ENCODE measurements at regions not wholly inside any gene's neighbourhood (a gene's known extent, or its start where the extent isn't known, plus 50 kb on each side); places are given as distances from the start of the nearest gene placed in this dataset.
A peak's percentile ranks its signal among the peaks of the same experiment; 100 is the strongest.

DNA sequence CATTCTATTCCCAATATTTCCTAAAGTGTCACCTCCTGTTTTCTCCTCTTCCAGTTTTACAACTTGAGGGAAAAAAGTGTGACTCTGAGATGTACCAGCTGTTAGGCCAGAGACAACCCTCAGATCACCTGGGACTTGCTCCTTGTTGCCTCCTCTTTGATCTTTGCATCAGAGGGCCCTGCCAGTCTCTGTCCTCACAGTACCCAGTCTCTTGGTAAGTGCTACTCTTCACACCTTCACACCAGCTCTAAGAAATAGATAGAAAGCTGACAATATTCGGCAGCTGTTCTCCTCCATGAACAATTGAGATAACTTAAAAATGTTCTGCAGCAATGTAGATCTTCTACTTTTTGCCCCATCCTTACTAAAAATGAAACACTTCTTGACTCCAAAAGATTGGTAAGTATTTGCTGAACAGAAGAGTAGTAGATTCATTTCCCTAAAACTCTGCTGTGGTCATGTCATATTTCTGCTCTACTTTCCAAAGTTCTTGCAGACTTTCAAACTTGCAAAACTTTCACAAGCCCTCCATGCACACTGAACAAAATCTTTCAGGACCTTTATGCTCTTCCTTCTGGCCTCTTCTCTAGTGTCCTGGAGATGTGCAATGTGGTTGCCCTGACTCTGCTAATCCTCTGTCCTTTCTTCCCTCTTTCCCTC lies 188.6 kb downstream of the SNX18 start:
- no peak overlapping the region for H2AFZ ChIP-seq (ENCODE audit: low read depth, low read length)
- peak overlapping the region; percentile 27; the same call in 1 of the 2 replicates for H3K4me3 ChIP-seq (ENCODE audit: low read length)
- H3K4me2 ChIP-seq (ENCODE audit: low read length): peak overlapping the region; percentile 63
- H4K20me1 ChIP-seq (ENCODE audit: insufficient read depth, low read length): no peaks in the 10 kb centered on the region
- H3K27ac ChIP-seq (ENCODE audit: low read length): peak overlapping the region; percentile 49
- H3K27me3 ChIP-seq (ENCODE audit: low read depth, low read length): no peaks in the 10 kb centered on the region
- TF ChIP-seq, protein P1, sequence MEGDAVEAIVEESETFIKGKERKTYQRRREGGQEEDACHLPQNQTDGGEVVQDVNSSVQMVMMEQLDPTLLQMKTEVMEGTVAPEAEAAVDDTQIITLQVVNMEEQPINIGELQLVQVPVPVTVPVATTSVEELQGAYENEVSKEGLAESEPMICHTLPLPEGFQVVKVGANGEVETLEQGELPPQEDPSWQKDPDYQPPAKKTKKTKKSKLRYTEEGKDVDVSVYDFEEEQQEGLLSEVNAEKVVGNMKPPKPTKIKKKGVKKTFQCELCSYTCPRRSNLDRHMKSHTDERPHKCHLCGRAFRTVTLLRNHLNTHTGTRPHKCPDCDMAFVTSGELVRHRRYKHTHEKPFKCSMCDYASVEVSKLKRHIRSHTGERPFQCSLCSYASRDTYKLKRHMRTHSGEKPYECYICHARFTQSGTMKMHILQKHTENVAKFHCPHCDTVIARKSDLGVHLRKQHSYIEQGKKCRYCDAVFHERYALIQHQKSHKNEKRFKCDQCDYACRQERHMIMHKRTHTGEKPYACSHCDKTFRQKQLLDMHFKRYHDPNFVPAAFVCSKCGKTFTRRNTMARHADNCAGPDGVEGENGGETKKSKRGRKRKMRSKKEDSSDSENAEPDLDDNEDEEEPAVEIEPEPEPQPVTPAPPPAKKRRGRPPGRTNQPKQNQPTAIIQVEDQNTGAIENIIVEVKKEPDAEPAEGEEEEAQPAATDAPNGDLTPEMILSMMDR (IDR thresholded peaks at IDR 0.05; ENCODE audit: low read depth, low read length): no peak
- TF ChIP-seq EZH2phosphoT487 (IDR thresholded peaks at IDR 0.05; ENCODE audit: low read depth): no peak
- H3K36me3 ChIP-seq (replicated peaks; ENCODE audit: low read depth, low read length): no peaks in the 10 kb centered on the region
- no peak overlapping the region; the same call in 1 of the 2 replicates for H3K9ac ChIP-seq (ENCODE audit: low read length)
- peaks cover 43% of the 10 kb centered on the region for H3K4me1 ChIP-seq (ENCODE audit: low read length)
- no peaks in the 10 kb centered on the region for H3K9me3 ChIP-seq (ENCODE audit: insufficient read depth, low read length)
- H3K79me2 ChIP-seq (ENCODE audit: low read length): no peaks in the 10 kb centered on the region

- no peak overlapping the region for H3K4me3 ChIP-seq (ENCODE audit: low read length)
- no peak overlapping the region for H3K9ac ChIP-seq (ENCODE audit: low read length)
- H3K36me3 ChIP-seq (replicated peaks; ENCODE audit: low read depth, low read length): no peaks in the 10 kb centered on the region
- peaks cover 46% of the 10 kb centered on the region for H3K4me1 ChIP-seq (ENCODE audit: low read length)
- H3K9me3 ChIP-seq (ENCODE audit: insufficient read depth, low read length): no peaks in the 10 kb centered on the region
- no peak overlapping the region for H3K4me2 ChIP-seq (ENCODE audit: low read length)
- H2AFZ ChIP-seq (ENCODE audit: low read depth, low read length): no peak overlapping the region
- TF ChIP-seq, protein P1 (IDR thresholded peaks at IDR 0.05; ENCODE audit: low read depth, low read length): no peak
- TF ChIP-seq EZH2phosphoT487 (IDR thresholded peaks at IDR 0.05; ENCODE audit: low read depth): no peak
- H4K20me1 ChIP-seq (ENCODE audit: insufficient read depth, low read length): no peaks in the 10 kb centered on the region
- H3K27me3 ChIP-seq (ENCODE audit: low read depth, low read length): no peaks in the 10 kb centered on the region
- H3K79me2 ChIP-seq (ENCODE audit: low read length): no peaks in the 10 kb centered on the region
- no peak overlapping the region for H3K27ac ChIP-seq (ENCODE audit: low read length)
Observed at GRCh38 chr5:54704825-54705224, 187.3 kb downstream of the SNX18 start.

DNA sequence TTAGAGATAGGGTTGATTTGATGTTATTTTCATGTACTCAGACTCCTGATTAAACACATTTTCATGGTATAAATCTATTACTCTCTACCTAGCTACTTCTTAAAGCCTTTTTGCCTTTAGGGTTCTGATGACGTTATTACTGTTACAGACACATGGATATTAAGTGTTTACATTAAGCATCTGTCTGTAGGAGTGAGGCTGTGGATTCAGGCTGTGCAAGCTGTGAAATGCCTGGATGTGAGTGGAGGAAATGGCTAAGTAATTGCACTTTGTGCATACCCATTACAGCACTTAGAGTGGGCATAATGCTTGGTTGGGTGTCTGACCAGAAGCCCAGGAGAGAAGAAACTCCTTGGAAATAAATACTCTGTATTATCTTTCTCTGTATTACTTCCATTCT lies 186.8 kb downstream of the SNX18 start:
- Histone ChIP-seq H2AFZ (ENCODE audit: low read depth, low read length) (no peak overlapping the region), H3K79me2 (ENCODE audit: low read length) (no peaks in the 10 kb centered on the region), H3K4me1 (ENCODE audit: low read length) (peaks cover 45% of the 10 kb centered on the region), H3K4me3 (ENCODE audit: low read length) (no peak overlapping the region), H3K9ac (ENCODE audit: low read length) (no peak overlapping the region), H3K36me3 (replicated peaks; ENCODE audit: low read depth, low read length) (no peaks in the 10 kb centered on the region), H3K4me2 (ENCODE audit: low read length) (no peak overlapping the region), H3K27me3 (ENCODE audit: low read depth, low read length) (no peaks in the 10 kb centered on the region), H3K9me3 (ENCODE audit: insufficient read depth, low read length) (no peaks in the 10 kb centered on the region), H4K20me1 (ENCODE audit: insufficient read depth, low read length) (no peaks in the 10 kb centered on the region), H3K27ac (ENCODE audit: low read length) (no peak overlapping the region)
- no peak for TF ChIP-seq EZH2phosphoT487 (IDR thresholded peaks at IDR 0.05; ENCODE audit: low read depth)

DNA sequence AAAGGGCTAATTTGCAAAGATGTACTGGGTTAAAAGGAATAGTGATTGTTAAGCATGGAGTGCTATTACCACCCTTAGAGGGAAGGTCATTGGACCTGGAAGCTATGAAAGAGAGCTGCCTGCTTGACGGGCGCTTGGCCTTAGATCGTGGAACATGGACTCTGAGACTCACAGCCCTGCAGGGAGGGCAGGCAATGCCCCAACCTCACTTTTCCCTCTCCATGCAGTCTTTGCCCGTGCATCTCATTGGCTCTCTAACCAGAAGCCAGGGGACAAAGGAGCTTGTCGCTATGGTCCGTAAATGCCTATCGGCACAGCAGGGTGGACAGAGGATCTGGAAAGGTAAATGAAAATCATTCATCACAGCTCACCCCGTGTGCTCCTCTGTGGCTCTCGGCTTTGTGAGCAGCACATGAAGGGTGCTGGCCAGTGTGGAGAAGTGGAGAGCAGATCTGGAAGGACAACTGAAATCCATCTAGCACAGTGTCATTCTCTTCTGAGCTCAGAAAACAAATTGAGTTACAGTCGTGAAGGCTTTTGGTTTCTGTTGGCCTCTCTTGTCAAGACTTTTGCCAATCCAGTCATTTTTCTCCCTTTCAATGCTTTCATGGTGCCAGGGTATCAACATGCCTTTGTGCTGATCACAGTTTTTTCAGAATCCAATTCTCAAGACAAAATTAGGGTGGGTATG lies 186.2 kb downstream of the SNX18 start:
- no peaks in the 10 kb centered on the region for H3K27me3 ChIP-seq (ENCODE audit: low read depth, low read length)
- H3K36me3 ChIP-seq (replicated peaks; ENCODE audit: low read depth, low read length): no peaks in the 10 kb centered on the region
- TF ChIP-seq, protein P1 (IDR thresholded peaks at IDR 0.05; ENCODE audit: low read depth, low read length): no peak
- no peak for TF ChIP-seq EZH2phosphoT487 (IDR thresholded peaks at IDR 0.05; ENCODE audit: low read depth)
- H4K20me1 ChIP-seq (ENCODE audit: insufficient read depth, low read length): no peaks in the 10 kb centered on the region
- peaks cover 39% of the 10 kb centered on the region for H3K4me1 ChIP-seq (ENCODE audit: low read length)
- H3K4me2 ChIP-seq (ENCODE audit: low read length): no peak overlapping the region
- no peak overlapping the region for H2AFZ ChIP-seq (ENCODE audit: low read depth, low read length)
- no peaks in the 10 kb centered on the region for H3K9me3 ChIP-seq (ENCODE audit: insufficient read depth, low read length)
- no peaks in the 10 kb centered on the region for H3K79me2 ChIP-seq (ENCODE audit: low read length)
- H3K27ac ChIP-seq (ENCODE audit: low read length): no peak overlapping the region
- H3K9ac ChIP-seq (ENCODE audit: low read length): no peak overlapping the region
- no peak overlapping the region for H3K4me3 ChIP-seq (ENCODE audit: low read length)

Data from OCI-LY3 (cell line).